EL (cell line): ENCODE measurements at regions not wholly inside any gene's neighbourhood (a gene's known extent, or its start where the extent isn't known, plus 50 kb on each side); places are given as distances from the start of the nearest gene placed in this dataset.

Source experiments
- DNase-seq: peaks from one replicate; pipeline ENCODE4 v3.0.0-alpha.2; 2016

DNA sequence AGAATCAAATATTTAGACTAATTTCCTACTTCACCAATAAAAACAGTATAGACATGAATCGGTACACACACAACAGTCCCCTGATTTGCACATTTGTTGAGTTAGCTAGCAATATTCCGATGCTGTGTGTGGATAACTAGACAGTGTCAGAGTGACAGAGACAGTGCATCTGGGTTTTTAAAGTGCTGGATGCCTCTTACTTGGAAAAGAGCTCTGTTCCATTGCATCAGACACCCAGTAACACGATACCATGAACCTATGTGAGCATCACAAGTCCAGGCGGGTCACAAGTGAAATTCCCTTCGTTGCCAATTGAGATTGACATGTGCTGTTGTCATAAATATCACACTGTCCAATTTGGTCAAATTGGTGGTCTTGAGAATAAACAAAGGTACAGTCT, 82.0 kb upstream of the ESRRG start:
- no peak for DNase-seq

DNA sequence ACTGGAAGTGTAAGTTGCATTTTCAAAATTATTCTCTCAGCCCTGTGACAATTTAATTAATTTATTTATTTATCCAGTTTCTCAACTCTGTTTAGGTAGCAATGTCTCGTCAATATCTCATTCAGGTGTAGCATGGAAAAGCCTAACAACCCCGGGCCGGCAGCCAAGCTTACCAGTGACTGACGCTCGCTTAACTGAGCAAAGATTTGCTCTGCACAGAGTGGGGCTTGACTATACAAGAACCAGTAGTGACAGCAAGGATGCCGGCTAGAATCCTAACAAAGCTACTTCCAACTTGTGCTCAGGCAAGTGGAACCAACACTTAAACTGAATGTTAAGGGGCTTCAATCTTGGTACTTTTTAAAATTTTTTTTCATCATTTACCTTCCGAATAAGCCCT, 80.9 kb upstream of the ESRRG start:
- no peak for DNase-seq

DNA sequence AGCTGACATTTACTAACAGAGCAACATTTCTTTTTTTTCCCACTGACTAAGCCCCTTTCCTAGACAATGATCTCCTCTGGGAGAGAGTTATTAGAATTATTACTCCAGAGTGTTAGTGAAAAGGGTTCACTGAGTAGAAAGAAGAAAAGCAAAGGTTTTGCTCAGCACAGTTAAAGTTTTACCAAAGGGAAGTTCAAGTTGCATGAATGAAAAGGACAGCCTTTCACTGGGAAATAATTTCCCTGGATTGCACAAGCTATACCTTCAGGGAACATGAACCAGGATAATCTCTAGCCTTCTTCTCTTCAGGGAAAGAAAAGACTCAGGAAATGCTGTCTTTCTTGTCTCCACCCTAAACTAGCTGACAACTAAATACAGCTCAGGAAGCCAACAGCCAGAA, 71.4 kb upstream of the ESRRG start:
- no peak for DNase-seq

DNA sequence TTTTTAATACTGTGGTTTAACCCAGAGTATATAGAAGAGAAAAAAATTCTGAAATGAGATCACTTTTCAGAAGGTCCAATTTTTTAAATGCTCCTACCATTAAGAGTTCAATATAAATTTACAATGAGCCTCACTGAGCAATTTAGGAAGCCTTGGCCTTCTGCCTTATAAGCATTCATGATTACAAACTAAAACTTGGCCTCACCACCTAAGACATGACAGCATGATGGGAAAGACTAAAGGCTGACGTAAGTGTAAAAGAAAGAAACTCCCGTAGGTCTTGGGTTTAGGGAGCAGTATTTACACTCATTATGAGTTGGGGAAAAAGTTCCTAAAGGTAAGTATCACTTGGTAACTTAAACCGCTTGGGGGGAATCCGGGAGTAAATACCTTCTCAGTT, 70.7 kb upstream of the ESRRG start:
- no peak for DNase-seq

DNA sequence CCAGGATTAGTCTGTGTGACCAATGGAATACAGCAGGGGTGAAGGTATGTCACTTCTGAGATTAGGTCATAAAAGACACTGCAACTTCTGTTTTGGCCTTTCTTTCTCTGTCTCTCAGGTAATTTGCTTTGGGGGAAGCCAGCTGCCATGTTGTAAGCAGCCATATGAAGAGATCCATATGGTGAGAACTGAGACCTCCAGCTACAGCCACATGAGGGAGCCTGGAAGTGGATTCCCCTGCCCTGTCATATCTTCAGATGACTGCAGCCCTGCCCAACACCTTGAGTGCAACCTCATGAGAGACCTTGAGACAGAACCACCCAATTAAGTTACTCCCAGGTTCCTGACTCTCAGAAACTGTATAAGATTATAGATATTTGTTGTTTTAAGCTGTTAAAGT, 70.1 kb upstream of the ESRRG start:
- no peak for DNase-seq

DNA sequence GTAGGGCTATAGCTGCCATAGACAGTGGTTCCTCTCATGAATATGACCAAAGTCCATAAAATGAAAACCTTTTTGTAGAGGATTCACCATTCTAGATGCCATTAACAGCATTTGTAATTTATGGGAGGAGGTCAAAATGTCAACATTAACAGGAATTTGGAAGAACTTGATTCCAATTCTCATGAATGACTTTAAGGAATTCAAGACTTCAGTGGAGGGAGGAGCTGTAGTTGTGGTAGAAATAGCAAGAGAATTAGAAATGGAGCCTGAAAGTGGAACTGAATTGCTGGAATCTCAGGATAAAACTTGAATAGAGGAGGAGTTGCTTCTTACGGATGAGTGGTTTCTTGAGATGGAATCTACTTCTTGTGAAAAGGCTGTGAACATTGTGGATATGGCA, 65.4 kb upstream of the ESRRG start:
- no peak for DNase-seq

DNA sequence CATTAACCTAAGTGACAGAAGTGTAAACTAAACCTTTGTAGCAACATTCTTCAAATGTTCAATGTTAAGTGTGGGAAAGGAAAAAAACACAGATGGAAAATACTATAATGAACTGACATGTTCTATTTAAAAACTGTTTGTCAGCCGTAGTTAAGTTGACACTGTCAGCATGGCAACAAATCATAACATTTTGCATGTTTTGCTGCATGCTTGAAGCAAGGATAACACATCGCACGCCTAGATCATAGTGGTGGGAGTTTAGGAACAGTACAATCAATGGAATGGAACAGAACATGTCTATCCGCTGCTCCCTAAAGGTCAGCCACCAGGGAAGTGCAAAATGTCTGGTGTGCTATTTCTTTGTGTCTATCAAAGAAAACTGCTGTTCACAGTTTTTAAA, 62.5 kb upstream of the ESRRG start:
- no peak for DNase-seq

DNA sequence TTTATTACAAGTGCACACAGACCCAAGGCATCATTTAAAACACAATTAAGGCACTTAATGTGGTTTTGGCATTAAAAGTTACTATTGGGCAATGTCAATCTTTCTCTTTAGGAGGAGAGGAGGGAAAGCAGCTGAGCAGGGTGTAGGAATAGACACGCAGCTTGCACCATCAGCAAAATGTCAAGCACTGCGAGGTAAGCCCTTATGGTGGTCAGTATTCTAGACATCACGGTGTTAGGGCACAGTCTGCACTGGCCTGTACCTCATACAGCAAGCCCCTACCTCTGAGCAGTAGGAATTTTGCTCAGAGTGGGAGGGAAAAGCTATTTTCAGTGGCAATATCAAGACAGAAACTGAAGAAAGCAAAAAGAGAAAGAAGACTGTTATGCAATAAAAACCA, 62.0 kb upstream of the ESRRG start:
- no peak for DNase-seq

DNA sequence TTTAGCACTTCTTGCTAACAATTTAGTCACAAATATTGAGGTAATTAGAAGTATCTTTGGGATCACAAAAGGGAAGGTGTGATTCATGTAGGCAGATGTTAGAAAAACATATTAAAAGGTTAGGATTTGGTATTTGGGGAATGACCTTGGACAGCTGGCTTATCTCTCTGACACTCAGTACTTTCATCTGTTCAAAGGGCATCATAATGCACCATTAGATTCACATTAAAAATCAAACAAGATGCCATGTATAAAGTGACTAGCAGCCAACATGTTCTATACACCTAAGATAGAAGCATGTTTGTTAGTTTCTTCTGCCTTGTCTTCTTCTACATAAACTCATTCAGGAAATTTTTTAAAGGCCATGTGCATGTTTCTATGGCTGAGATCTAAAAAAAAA, 56.5 kb upstream of the ESRRG start:
- no peak for DNase-seq

DNA sequence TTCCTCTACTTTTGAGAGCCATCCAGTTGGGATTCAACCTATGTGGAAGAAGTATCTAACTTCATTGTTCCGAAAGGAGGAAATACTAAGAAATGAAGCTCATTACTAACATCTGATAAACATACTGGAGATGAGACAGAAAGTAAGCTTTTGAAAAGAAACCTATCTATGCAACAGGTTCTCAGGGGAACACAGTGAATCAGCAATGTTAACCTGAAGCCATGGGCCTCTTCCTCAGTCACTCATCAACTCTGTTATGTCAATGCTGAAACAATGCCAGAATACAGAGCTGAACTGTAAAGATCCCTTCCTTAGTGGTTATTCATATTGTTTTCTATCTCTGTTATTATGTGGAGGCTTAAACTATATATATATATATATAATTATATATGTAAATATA, 55.5 kb upstream of the ESRRG start:
- DNase-seq, result no peak

DNA sequence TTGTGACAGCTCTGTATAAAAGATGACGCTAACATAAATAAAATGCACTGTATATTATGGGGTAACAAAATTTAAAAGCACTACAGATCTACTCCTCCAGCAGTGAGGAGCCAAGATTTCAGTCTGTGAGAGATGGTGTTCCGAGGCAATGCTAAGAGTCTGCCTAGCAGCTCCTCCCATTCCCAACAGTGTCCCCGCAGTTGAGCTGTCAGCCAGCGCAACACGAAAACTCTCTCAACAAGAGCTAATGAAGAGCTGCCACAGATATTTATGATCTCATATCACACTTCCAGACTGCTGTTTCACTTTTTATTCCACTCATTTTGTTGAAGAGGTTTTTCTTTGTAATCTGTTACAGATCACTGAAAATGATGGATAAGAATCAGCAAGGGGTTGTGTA, 53.9 kb upstream of the ESRRG start:
- no peak for DNase-seq
